GM12873 (cell line): ENCODE measurements at regions not wholly inside any gene's neighbourhood (a gene's known extent, or its start where the extent isn't known, plus 50 kb on each side); places are given as distances from the start of the nearest gene placed in this dataset.

ENCODE experiments used
- CTCF ChIP-seq: IDR thresholded peaks from 2 replicates; pipeline ENCODE4 v1.5.1; 2012; ENCODE audit warnings: low read depth, mild to moderate bottlenecking, moderate library complexity, low read length, control low read depth; ENCODE audit not compliant: insufficient read depth; ENCODE audit errors: missing control alignments

- TF ChIP-seq CTCF: no peak
Observed at GRCh38 chr6:21505574-21505990, 88.0 kb upstream of the SOX4 start.

GRCh38 chr6:21506126-21506525 is 87.4 kb upstream of the SOX4 start:
- TF ChIP-seq CTCF: no peak

- TF ChIP-seq CTCF: no peak
Observed at GRCh38 chr6:21507811-21508210, 85.7 kb upstream of the SOX4 start.

GRCh38 chr6:21508753-21509152 is 84.8 kb upstream of the SOX4 start:
- TF ChIP-seq CTCF: no peak

GRCh38 chr6:21511891-21512550 is 81.5 kb upstream of the SOX4 start:
- no peak for TF ChIP-seq CTCF

GRCh38 chr6:21514288-21514687 is 79.3 kb upstream of the SOX4 start:
- TF ChIP-seq CTCF: no peak

- no peak for TF ChIP-seq CTCF
Observed at GRCh38 chr6:21518317-21518716, 75.2 kb upstream of the SOX4 start.
